Stomach (tissue), 4 donors: ENCODE measurements at regions not wholly inside any gene's neighbourhood (a gene's known extent, or its start where the extent isn't known, plus 50 kb on each side); places are given as distances from the start of the nearest gene placed in this dataset.

Source experiments
- CTCF ChIP-seq, 7 experiments: fragments of 450-650 bp in 4 of 7; fragments of 200-600 bp in 3 of 7; sonication (generic) in 3 of 7; IDR thresholded peaks; one replicate each; pipeline ENCODE4 v1.5.1; 2016 to 2019; ENCODE audit warnings: antibody characterized with exemption in 7 of 7, control low read depth in 2 of 7, mild to moderate bottlenecking in 1 of 7
- EP300 ChIP-seq: sonication (generic); formaldehyde crosslinking; IDR thresholded peaks from one replicate; pipeline ENCODE4 v1.6.1; 2017; ENCODE audit warnings: antibody characterized with exemption
- POLR2A ChIP-seq, 4 donors: fragments of 450-650 bp; IDR thresholded peaks; one replicate each; pipeline ENCODE4 v1.6.1; 2016; ENCODE audit warnings: antibody characterized with exemption in 4 of 4, control low read depth in 2 of 4, mild to moderate bottlenecking in 1 of 4, moderate library complexity in 1 of 4
- POLR2AphosphoS5 ChIP-seq, 3 donors: sonication (generic); formaldehyde crosslinking; IDR thresholded peaks; one replicate each; pipeline ENCODE4 v1.6.1; 2016; ENCODE audit warnings: antibody characterized with exemption in 3 of 3

- no peak for TF ChIP-seq POLR2AphosphoS5 (IDR thresholded peaks at IDR 0.05)
- TF ChIP-seq POLR2A (IDR thresholded peaks at IDR 0.05): no peak
- TF ChIP-seq CTCF (IDR thresholded peaks at IDR 0.05): no peak
- TF ChIP-seq EP300: no peak
These were observed 1083.2 kb downstream of the ROBO2 start for GRCh38 chr3:78123058-78123457.
